ENCODE measurements at regions not wholly inside any gene's neighbourhood (a gene's known extent, or its start where the extent isn't known, plus 50 kb on each side); places are given as distances from the start of the nearest gene placed in this dataset.

GRCh38 chr2:189293164-189293563 is 113.6 kb upstream of the COL5A2 start:
- no peak for TF ChIP-seq CTCF (conservative IDR thresholded peaks at IDR 0.05; ENCODE audit: low read depth, low read length)
- no peak for TF ChIP-seq RAD21 (IDR thresholded peaks at IDR 0.05; ENCODE audit: low read length)
- no peak for TF ChIP-seq POLR2A (IDR thresholded peaks at IDR 0.05; ENCODE audit: low read depth, low read length)
- no peak for TF ChIP-seq USF2 (IDR thresholded peaks at IDR 0.05; ENCODE audit: low read depth, low read length)

All from IMR-90 (cell line).